GM21723 (cell line): ENCODE measurements at regions not wholly inside any gene's neighbourhood (a gene's known extent, or its start where the extent isn't known, plus 50 kb on each side); places are given as distances from the start of the nearest gene placed in this dataset.
"Not testable (repeated sequence)": the region's sequence is repeated elsewhere in the genome, so short reads cannot be mapped to it uniquely, and the experiment has no call there.

ENCODE experiments used
- ATAC-seq: cut with Tn5 transposase; IDR thresholded peaks from one replicate; pipeline ENCODE4 v1.9.1; 2021; ENCODE audit warnings: mild to moderate bottlenecking, moderate library complexity; ENCODE audit not compliant: unreplicated experiment

DNA sequence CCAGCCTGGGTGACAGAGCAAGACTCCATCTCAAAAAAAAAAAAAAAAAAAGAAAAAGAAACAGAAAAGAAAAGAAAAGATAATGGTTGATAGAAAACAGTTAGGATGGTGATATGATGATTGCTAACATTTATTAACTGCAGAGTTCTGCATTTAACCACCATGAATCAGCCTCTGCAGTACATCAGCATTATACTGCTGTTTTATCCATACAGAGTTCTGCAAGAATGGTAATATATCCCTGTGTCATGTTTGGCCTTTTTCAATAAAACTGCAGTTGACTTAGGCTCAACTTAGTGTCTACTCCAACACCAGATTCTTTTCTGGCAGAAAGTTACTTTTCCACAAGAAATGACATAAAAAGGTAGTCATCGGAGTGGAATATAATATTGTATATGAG is 62.6 kb downstream of the DUSP6 start:
- no peak for ATAC-seq

DNA sequence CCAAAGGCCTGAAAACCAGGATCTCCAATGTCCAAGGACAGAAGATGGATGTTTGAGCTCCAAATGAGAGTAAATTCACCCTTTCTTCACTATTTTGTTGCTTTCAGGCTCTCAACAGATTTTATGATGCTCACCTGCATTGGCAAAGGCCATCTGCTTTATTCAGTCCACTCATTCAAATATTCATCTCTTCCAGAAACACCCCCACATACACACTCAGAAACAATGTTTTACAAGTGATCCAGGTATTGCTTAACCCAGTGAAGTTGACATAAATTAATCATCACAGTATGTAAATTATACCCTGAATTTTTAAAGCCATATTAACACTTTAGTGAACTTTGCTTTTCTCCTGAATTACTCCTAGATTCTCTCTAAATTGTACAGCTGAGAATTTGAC is 63.3 kb downstream of the DUSP6 start:
- no peak for ATAC-seq

DNA sequence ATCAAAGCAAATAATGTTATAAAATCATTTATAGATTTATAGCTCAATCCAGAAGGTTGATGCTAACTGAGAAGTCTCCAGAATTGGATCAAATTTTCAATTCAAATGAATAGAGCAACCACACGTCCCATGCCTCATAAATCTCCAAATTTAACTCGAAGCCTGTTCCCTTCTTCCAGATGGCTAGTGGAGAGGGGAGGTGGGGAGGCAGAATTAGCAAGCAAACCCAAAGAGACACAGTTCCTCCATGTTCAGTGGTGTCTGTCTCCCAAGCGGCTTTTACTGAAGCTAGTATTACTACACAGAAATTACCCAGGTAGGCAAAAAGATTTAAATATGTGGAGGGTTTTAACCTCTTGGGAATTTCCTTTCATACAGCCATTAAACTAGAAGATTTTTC is 65.8 kb downstream of the DUSP6 start:
- no peak for ATAC-seq

DNA sequence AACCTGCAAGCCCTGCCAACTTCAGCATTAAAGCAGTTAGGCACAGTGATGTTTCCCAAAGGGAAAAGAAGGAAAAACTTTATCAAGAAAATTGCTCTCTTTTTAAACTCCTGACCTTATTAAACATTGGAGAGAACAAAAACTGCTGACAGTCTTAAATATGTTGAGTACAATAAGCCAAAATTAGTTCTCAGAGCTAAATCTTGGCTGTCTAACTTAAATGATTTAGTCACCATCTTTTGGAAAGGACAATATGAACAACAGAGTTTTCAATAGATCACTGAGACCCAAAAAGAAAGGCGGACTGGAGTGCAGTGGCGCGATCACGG is 70.8 kb downstream of the DUSP6 start:
- ATAC-seq = no peak

DNA sequence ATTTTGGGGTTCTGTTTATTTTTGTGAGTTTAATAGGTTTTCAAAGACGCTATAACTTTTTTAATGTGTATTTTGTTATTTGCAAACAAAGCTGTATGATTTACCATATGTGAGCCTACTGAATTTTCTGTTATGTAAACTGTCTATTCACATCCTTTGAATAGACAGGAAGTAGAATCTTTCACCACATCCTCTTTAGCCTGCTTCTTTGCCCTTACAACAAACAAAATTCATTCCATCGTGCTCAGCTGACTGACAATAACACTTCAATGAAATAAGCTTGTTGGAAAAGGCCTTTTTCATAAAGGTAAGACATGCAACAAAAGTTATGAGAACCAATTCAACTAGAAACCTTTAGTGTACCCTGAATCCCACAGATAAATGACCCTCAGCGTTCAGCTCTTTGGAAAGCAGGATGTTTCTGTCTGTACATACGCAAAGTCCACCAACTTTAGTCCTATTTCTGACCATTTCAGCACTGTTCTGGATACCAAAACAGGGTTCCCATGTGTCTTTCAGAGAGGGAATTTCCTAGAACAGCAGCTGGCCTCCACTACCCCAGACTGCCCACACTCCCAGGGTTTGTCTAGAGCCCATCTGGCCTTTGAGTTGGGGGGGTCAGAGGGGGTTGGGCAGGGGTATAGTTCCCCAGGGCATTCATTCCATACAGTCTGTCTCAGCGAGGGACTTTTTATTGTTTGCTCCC is 71.3 kb downstream of the DUSP6 start:
- no peak for ATAC-seq

DNA sequence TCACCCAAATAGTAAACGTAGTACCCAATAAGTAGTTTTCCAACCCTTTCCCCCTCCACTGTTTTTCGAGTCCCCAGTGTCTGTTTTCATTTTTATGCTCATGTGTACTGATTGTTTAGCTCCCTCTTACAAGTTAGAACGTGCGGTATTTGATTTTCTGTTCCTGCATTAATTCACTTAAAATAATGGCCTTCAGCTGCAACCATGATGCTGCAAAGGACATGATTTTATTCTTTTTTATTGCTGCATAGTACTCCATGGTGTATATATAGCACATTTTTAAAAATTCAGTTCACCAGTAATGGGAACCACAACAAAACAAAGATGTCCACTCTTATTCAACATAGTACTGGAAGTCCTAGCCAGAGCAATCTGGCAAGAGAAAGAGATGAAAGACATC is 72.8 kb downstream of the DUSP6 start:
- no peak for ATAC-seq

- no peak for ATAC-seq
Observed at GRCh38 chr12:89278862-89279261, 73.4 kb downstream of the DUSP6 start.

DNA sequence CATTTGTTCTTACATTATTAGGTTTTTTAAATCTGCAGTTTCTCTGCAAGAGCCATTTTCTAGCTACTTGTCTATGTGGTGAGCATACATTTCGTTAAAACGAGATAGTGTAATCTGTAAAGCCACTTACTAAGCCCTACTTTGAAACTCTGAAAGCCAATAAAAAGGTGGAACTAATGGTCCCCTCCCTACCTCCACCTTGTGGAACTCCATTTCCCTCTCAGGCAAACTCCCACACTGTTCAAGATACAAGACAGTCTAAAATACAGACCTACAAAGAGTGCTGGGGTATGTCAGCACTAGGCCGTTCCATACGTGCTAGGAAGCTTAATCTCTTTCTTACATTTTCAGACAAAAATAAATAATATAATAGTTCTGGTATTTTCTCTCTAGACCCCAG is 74.1 kb downstream of the DUSP6 start:
- ATAC-seq = no peak

GRCh38 chr12:89276860-89277259 is 75.4 kb downstream of the DUSP6 start:
- ATAC-seq = no peak

DNA sequence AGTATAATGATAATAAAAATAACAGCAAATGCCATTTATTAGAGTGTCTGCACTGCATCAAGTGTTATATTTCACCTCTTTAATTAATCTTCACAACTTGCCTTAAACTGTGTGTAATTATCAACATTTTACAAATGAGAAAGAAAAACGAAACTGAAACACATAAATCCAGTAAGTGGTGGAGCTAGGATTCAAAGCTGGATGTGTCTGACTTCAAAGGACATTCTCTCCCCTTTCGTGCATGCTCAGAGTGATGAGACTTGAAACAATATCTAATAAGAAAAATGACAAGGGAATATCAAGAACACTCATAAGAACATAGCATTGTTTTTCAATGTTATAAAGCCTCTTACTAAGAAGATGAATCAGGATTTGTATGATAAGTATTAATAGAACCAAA is 78.8 kb downstream of the DUSP6 start:
- no peak for ATAC-seq

GRCh38 chr12:89270548-89270947 is 81.8 kb downstream of the DUSP6 start:
- ATAC-seq = no peak

DNA sequence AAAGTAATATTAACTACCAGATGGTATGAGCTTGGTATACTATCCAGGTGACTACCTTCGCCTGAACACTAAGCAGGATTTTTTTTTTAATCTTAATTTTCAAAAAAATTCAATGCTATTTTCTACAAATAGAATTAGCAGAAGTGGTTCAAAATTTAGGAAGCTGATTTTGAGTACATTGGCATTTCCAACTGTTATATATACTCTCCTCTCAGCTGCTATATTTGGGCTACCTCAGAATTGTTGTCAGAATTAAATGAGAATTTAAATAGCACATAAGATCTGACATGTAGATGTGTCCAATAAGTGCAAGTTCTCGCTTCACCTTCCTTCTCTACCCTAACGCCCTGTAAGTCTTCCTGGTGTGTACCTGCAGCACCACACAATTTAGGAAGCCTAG is 83.1 kb downstream of the DUSP6 start:
- no peak for ATAC-seq

DNA sequence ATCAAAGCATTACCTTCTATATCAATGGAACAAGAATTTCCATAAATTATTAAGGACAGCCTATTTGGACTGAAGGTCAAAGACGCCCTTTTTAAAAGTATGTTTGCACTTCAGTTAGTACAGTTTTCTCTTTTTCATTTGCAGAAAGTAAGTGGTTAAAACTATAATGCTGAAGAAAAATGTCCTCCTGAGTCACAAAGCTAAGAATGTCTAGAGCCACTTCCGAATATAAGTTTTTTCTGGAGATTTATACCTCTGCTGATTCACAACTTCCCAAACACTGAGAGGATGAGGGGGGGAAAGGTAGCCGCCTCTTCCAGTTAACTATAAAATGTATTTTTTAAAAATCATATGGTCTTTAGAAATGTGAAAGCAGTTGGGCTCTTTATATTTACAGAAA is 84.9 kb downstream of the DUSP6 start:
- no peak for ATAC-seq

DNA sequence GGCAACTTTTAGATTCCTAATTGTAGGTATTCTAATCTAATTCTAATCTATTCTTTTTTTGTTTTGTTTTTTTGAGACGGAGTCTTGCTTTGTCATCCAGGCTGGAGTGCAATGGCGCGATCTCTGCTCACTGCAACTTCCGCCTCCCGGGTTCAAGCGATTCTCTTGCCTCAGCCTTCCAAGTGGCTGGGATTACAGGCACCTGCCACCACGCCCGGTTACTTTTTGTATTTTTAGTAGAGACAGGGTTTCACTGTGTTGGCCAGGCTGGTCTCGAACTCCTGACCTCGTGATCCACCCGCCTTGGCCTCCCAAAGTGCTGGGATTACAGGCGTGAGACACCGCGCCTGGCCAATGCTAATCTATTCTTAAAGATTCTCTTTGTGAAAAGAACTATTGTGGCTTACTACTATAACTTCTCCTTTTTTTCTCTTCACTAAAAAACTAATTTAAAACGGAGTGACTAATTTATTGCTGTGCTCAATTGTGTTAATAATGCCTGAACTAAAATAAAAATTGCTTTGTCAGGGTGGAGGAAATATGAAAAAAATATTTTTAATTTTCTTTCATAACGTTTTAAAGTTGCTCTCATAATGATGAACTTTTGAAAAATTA is 85.6 kb downstream of the DUSP6 start:
- ATAC-seq = not testable (repeated sequence)

DNA sequence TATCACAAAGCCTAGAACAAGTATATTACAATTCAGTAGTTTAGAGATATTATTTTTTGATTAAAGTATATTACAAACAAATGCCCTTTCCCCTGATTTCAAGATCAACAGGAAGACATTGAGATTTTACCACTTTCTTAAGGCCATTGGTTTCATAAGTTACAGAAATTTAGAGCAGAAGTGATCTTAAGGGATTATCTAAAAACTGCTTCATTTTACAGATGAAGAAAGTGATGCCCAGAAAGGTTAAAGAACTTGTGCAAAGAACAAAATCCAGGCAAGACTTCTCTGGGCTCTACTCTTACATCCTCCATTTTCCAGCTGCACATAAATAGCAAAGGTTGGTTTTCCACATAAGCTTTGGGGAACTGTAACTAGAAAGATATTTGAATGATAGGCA is 87.5 kb downstream of the DUSP6 start:
- ATAC-seq = no peak

GRCh38 chr12:89263900-89264299 is 88.4 kb downstream of the DUSP6 start:
- no peak for ATAC-seq

- ATAC-seq = no peak
Observed at GRCh38 chr12:89262855-89263552, 89.3 kb downstream of the DUSP6 start.

DNA sequence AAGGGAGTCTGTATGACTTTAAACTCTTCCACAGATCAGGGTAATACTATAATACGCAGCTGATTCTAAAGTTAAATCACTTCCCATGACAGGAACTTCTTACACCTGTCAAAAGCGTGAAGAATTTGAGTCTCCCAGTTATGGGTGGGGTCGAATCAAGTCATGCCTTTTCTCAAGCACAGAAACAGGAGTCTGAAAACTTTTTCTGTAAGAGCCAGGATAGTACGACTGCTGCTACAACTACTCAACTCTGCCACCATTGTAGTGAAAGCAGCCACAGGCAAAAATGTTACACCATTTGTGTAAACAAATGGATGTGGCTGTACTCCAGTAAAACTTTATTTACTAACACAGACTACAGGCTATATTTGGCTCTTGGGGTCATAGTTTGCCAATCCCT is 90.3 kb downstream of the DUSP6 start:
- ATAC-seq = no peak

DNA sequence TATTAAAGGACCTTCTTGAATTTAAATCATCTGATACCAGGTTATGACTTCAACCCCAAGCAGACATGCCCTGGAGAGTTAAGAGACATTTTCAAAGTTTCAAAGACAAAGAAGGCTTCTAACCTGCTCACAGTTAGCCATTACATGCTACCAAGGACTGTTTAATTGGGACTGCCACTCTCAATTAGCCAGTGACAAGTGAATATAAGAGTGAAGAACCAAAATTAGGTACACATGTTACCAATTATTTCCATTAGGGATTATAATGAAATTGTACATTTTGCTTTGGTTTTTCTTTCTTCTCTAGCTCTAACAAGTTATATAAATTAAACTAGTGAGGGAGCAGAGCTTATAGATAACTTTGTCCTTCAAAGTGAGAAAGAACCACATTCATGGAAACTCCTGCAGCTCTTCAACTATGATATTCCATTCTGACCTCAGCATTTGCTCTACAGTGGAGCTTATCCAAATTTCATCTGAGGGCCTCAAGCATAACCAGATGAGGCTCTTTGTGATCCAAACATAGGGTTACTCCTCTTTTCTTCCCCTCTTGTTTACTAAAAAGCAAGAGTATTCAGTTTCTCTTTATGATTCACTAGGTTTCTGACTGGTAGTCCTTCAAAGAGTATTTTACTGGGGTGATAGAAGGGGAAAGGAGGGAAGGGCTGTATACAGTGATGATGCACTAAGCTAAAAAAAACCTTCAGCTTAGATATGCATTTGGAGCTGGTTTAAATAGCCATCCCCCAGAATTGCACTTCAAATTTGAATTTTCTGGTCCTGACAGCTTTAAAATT is 91.3 kb downstream of the DUSP6 start:
- no peak for ATAC-seq

- no peak for ATAC-seq
Observed at GRCh38 chr12:89259821-89260220, 92.5 kb downstream of the DUSP6 start.

- no peak for ATAC-seq
Observed at GRCh38 chr12:89258240-89258969, 93.9 kb downstream of the DUSP6 start.
